ENCODE measurements at regions not wholly inside any gene's neighbourhood (a gene's known extent, or its start where the extent isn't known, plus 50 kb on each side); places are given as distances from the start of the nearest gene placed in this dataset.
A peak's percentile ranks its signal among the peaks of the same experiment; 100 is the strongest.

DNA sequence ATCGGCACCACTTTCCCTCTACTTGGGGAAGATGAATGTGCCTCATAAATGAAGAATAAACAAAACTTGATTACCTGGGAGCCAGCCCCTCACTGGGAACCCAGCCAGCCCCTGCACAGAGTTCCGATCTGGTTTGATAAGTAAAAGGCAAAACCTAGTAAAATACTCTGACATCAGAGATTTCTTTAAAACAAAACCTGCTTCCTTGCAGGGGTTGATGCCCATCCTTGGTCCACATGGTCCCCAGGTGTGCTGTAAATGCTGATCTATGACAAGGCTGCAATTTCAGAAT is 218.8 kb upstream of the APCDD1 start:
- H3K79me2 ChIP-seq = no peaks in the 10 kb centered on the region
- H3K36me3 ChIP-seq (replicated peaks; ENCODE audit: insufficient read depth, low read depth) = no peaks in the 10 kb centered on the region
- H4K20me1 ChIP-seq (ENCODE audit: insufficient read depth, poor library complexity, severe bottlenecking) = no peaks in the 10 kb centered on the region
- H3K27ac ChIP-seq = peak overlapping the region; percentile 66
- no peak overlapping the region for H3K4me2 ChIP-seq
- H3K4me3 ChIP-seq = no peak overlapping the region
- H3K9me3 ChIP-seq (ENCODE audit: low read depth) = no peaks in the 10 kb centered on the region
- peak; percentile 25 for DNase-seq (ENCODE audit: low spot score)
- H2AFZ ChIP-seq = no peak overlapping the region
- no peaks in the 10 kb centered on the region for H3K9me2 ChIP-seq (replicated peaks; ENCODE audit: insufficient read depth)
- TF ChIP-seq EZH2phosphoT487 (IDR thresholded peaks at IDR 0.05; ENCODE audit: low read depth, severe bottlenecking, unreplicated experiment) (no peak), EZH2 (IDR thresholded peaks at IDR 0.05; ENCODE audit: borderline replicate concordance) (no peak)
- TF ChIP-seq, protein P1, sequence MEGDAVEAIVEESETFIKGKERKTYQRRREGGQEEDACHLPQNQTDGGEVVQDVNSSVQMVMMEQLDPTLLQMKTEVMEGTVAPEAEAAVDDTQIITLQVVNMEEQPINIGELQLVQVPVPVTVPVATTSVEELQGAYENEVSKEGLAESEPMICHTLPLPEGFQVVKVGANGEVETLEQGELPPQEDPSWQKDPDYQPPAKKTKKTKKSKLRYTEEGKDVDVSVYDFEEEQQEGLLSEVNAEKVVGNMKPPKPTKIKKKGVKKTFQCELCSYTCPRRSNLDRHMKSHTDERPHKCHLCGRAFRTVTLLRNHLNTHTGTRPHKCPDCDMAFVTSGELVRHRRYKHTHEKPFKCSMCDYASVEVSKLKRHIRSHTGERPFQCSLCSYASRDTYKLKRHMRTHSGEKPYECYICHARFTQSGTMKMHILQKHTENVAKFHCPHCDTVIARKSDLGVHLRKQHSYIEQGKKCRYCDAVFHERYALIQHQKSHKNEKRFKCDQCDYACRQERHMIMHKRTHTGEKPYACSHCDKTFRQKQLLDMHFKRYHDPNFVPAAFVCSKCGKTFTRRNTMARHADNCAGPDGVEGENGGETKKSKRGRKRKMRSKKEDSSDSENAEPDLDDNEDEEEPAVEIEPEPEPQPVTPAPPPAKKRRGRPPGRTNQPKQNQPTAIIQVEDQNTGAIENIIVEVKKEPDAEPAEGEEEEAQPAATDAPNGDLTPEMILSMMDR (IDR thresholded peaks at IDR 0.05; ENCODE audit: poor library complexity) = no peak
- H3K27me3 ChIP-seq = no peaks in the 10 kb centered on the region
- WGBS (ENCODE audit: low lambda C conversion rate, missing lambda C conversion rate) = 51% methylated on average over 2 of the region's 2 CpGs
- H3K4me1 ChIP-seq (ENCODE audit: insufficient read depth) = peaks cover 35% of the 10 kb centered on the region

DNA sequence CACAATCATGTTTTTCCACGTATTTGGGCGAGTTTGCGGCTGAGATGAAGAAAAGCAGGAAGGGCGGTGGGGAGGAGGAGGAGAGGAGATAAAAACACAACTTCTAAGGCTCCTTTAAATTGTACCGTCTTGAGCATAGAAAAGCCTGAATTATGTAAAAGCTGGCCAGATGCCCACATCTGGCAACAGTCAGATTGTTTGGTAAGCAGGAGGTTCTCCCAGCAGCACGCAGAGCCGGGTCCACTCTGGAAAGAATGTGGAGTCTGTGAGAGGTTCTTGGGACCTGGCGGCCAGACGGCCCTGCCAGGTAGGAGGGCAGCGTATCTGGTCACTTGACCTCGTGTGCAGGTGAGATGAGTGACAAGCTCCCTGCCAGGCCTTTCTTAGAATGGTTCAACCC is 215.3 kb upstream of the APCDD1 start:
- Histone ChIP-seq H3K9me3 (ENCODE audit: low read depth) (no peaks in the 10 kb centered on the region), H3K4me3 (no peak overlapping the region), H3K4me1 (ENCODE audit: insufficient read depth) (peaks cover 41% of the 10 kb centered on the region), H4K20me1 (ENCODE audit: insufficient read depth, poor library complexity, severe bottlenecking) (no peaks in the 10 kb centered on the region), H3K79me2 (no peaks in the 10 kb centered on the region), H3K9me2 (replicated peaks; ENCODE audit: insufficient read depth) (no peaks in the 10 kb centered on the region), H3K36me3 (replicated peaks; ENCODE audit: insufficient read depth, low read depth) (no peaks in the 10 kb centered on the region), H3K4me2 (peak overlapping the region; percentile 18), H3K27me3 (no peaks in the 10 kb centered on the region), H3K27ac (peak overlapping the region; percentile 45), H2AFZ (no peak overlapping the region)
- TF ChIP-seq EZH2phosphoT487 (IDR thresholded peaks at IDR 0.05; ENCODE audit: low read depth, severe bottlenecking, unreplicated experiment) = no peak
- no peak for TF ChIP-seq EZH2 (IDR thresholded peaks at IDR 0.05; ENCODE audit: borderline replicate concordance)
- TF ChIP-seq, protein P1 (IDR thresholded peaks at IDR 0.05; ENCODE audit: poor library complexity) = no peak
- WGBS (ENCODE audit: low lambda C conversion rate, missing lambda C conversion rate) = 68% methylated on average over 11 of the region's 11 CpGs
- peak; percentile 56 for DNase-seq (ENCODE audit: low spot score)

DNA sequence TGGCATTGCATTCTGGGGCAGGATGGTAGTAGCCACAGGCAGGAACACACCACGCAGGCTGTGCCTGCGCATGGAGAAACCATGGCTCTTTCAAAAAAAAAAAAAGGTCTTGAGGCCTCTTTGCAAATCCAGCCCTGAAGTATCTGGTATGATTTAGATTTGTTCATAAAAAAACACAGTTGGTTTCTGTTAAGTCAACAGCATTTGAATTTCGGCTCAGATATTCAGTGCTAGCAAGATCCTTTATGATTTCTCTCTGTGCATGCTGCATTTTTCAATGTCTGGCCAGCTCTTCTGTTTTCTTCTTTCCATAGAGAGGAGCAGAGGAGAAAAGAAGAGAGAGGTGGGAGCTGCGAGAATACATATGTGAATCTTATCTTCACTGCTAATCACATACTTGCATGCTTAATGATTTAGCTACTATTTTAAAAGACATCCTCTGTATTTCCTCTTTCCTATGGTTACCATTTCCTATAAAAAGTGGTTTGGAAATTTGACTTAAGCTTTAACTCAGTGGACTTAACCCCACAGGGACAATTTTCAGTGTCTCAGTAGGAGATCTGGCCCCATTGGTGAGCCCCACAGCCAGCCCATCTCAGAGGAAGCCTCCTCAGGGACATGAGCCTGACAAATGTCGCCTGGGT is 214.3 kb upstream of the APCDD1 start:
- Histone ChIP-seq H3K9me3 (ENCODE audit: low read depth) (no peaks in the 10 kb centered on the region), H3K9me2 (replicated peaks; ENCODE audit: insufficient read depth) (no peaks in the 10 kb centered on the region), H3K79me2 (no peaks in the 10 kb centered on the region), H4K20me1 (ENCODE audit: insufficient read depth, poor library complexity, severe bottlenecking) (no peaks in the 10 kb centered on the region), H3K27me3 (no peaks in the 10 kb centered on the region), H3K4me3 (no peak overlapping the region), H2AFZ (no peak overlapping the region), H3K4me1 (ENCODE audit: insufficient read depth) (peaks cover 31% of the 10 kb centered on the region), H3K36me3 (replicated peaks; ENCODE audit: insufficient read depth, low read depth) (no peaks in the 10 kb centered on the region), H3K4me2 (no peak overlapping the region), H3K27ac (peak overlapping the region; percentile 12)
- TF ChIP-seq EZH2phosphoT487 (IDR thresholded peaks at IDR 0.05; ENCODE audit: low read depth, severe bottlenecking, unreplicated experiment) (no peak), EZH2 (IDR thresholded peaks at IDR 0.05; ENCODE audit: borderline replicate concordance) (no peak)
- TF ChIP-seq, protein P1 (IDR thresholded peaks at IDR 0.05; ENCODE audit: poor library complexity) = no peak
- DNase-seq (ENCODE audit: low spot score) = no peak
- WGBS (ENCODE audit: low lambda C conversion rate, missing lambda C conversion rate) = 84% methylated on average over 5 of the region's 5 CpGs

All from hepatocyte (in vitro differentiated cells).